NCI-H1436 treated with DMSO at 0.1 percent for 48 hours (cell line): ENCODE measurements at regions not wholly inside any gene's neighbourhood (a gene's known extent, or its start where the extent isn't known, plus 50 kb on each side); places are given as distances from the start of the nearest gene placed in this dataset.

Experiments
- DNase-seq: peaks from one replicate; lab custom pipeline; 2025; lab: John Stamatoyannopoulos, UW

DNA sequence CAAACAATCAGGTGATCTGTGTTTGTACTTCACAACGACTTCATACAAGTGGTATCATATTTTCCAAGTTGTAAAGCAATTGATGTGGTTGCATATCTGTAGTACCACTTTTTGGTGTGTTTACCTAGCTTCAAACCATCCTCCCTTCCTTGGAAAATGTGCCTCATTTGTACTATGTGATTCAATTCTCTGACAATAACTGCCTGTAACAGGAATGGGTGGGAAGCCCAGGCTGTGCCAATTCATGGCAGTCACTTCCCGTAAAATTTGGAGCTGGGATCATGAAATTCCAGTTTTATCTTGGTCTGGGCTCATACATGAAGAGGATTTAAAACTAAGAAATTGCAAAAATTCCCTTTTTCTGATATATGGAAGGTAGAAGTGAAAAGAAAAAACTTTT, 250.1 kb downstream of the DIO2 start:
- DNase-seq: no peak

DNA sequence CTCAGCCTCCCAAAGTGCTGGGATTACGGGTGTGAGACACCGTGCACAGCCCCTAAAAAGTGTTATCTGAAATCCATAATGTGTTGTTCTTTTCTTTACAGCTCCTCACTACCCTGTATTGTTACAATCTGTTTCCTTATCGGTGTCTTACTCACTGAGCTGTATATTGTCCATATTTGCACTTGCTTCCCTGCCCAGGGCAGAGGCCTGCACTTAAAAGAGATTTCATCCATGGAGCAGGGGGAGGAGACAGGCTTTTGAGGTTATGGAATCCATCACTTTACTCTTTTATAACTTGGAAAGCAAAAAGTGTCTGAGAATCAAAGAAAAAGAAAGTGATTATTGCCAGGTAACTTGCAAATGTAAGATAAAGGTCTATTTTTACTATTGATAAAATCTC, 251.0 kb downstream of the DIO2 start:
- DNase-seq: no peak

GRCh38 chr14:79951572-79951971, 259.7 kb downstream of the DIO2 start:
- DNase-seq: no peak

DNA sequence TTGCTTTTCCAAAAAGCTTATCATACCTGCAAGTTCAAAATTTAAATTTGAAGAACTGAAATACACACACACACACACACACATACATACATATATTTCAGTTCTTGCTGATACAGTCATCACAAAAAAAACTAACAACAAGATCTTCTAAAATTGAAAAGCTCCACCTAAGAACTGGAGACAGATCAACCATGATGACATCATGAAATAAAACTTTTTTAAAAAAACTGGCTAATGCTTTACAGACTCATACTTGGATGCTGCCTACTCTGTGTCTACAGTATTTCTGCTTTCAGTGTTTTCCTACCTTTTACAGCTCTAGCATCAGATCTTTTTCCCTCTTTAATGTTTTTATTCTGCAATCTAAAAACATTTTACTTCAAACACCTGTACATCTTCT, 261.4 kb downstream of the DIO2 start:
- no peak for DNase-seq

- peak; percentile 8 for DNase-seq
Measured at GRCh38 chr14:79947440-79948054, 263.8 kb downstream of the DIO2 start.

- no peak for DNase-seq
Measured at GRCh38 chr14:79939235-79939634, 272.1 kb downstream of the DIO2 start.

- no peak for DNase-seq
Measured at GRCh38 chr14:79938185-79938584, 273.1 kb downstream of the DIO2 start.

DNA sequence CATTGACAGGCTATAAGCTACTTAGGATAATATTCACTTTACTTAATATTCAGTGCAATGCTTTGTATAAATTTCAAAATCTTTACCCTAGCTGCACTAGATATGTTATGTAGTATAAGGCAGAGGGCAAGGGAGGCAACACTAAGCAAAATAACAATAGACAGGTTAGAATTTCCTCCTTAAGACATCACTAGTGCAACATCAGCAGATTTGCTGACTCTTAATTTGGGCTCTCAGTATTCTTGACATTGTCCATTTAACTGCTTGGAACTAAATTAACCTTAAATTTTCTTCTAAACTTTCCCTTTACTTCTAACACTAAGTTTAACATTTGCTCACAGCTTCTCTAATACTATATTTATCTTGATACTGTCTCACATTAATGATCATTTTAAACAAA, 273.9 kb downstream of the DIO2 start:
- no peak for DNase-seq

- DNase-seq: no peak
Measured at GRCh38 chr14:79924551-79924950, 286.8 kb downstream of the DIO2 start.

DNA sequence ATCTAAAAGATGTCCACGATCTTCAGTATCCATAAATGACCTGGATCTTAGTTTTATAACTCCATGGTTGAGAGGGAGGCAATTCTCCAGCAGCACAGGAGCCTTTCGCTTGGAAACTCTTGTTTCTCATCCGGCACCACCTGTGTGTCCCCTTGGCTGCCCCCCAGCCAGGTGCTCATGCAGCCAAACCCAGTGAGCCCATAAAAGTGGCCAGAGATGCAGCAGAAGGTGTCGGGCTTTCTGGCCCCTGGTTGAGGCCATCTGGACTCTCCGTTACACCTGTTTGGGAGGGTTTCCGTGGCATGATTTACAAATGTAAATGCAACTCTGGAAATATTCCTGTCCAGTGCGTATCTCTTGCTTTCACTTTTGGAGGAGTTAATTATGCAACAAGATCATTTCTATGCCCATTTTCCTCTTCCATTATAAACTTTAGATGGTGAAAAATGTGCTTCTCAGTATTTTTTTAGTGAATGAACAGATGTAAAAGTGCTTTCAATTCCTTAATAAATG, 291.1 kb downstream of the DIO2 start:
- no peak for DNase-seq
